GM10266 (cell line): ENCODE measurements at regions not wholly inside any gene's neighbourhood (a gene's known extent, or its start where the extent isn't known, plus 50 kb on each side); places are given as distances from the start of the nearest gene placed in this dataset.

Source experiments
- DNase-seq: peaks from one replicate; pipeline ENCODE4 v3.0.0; 2012; ENCODE audit errors: extremely low spot score
- TF ChIP-seq, protein P1 (sequence below): IDR thresholded peaks from 2 replicates; pipeline ENCODE4 v1.5.1; 2012; ENCODE audit warnings: mild to moderate bottlenecking, low read depth; ENCODE audit not compliant: control insufficient read depth, insufficient read depth; ENCODE audit errors: missing control alignments

GRCh38 chr6:21500314-21501020 is 93.1 kb upstream of the SOX4 start:
- DNase-seq = no peak

DNA sequence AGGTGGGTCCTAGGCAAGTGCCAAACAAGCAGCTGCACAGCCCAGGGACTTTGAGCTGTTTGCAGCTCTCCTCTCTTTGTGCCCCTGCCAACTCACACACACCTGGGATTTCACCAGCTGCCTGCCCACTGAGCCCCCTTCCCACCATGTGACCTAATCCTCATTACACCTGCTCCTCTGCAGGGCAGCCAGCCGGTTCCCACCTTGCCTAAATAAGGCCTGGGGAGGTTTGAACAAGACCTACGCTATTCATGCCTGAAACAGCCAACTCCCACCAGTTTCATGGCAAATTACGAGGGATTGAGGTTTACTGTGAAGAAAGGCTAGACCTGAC is 92.6 kb upstream of the SOX4 start:
- TF ChIP-seq, protein P1, sequence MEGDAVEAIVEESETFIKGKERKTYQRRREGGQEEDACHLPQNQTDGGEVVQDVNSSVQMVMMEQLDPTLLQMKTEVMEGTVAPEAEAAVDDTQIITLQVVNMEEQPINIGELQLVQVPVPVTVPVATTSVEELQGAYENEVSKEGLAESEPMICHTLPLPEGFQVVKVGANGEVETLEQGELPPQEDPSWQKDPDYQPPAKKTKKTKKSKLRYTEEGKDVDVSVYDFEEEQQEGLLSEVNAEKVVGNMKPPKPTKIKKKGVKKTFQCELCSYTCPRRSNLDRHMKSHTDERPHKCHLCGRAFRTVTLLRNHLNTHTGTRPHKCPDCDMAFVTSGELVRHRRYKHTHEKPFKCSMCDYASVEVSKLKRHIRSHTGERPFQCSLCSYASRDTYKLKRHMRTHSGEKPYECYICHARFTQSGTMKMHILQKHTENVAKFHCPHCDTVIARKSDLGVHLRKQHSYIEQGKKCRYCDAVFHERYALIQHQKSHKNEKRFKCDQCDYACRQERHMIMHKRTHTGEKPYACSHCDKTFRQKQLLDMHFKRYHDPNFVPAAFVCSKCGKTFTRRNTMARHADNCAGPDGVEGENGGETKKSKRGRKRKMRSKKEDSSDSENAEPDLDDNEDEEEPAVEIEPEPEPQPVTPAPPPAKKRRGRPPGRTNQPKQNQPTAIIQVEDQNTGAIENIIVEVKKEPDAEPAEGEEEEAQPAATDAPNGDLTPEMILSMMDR = no peak
- DNase-seq = no peak

More at GRCh38 chr6:21500314-21501020, 93.1 kb upstream of the SOX4 start:
- TF ChIP-seq, protein P1 = no peak

GRCh38 chr6:21501815-21502214 is 91.7 kb upstream of the SOX4 start:
- TF ChIP-seq, protein P1 = no peak
- no peak for DNase-seq

DNA sequence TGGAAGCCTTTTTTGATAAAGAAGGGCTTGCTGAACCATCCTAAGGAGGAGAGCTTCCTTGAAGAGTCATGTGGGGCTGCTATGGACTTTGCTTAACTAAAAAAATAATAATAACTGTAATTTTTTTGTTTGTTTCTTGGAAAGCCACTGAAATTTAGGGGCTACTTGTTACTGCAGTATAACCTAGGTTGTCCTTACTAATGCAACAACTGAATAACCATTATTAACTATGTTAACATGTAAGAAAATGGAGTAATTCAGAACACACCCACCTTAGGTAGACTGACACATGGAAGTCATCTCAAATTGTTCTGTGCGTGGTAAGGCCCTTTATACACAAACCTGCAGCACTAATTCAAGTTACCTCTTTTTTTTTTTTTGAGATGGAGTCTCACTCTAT is 90.9 kb upstream of the SOX4 start:
- TF ChIP-seq, protein P1 = no peak
- DNase-seq = no peak

- no peak for DNase-seq
- TF ChIP-seq, protein P1 = no peak
These were observed 88.8 kb upstream of the SOX4 start for GRCh38 chr6:21504790-21505189.

GRCh38 chr6:21505574-21505990 is 88.0 kb upstream of the SOX4 start:
- TF ChIP-seq, protein P1 = no peak
- no peak for DNase-seq

DNA sequence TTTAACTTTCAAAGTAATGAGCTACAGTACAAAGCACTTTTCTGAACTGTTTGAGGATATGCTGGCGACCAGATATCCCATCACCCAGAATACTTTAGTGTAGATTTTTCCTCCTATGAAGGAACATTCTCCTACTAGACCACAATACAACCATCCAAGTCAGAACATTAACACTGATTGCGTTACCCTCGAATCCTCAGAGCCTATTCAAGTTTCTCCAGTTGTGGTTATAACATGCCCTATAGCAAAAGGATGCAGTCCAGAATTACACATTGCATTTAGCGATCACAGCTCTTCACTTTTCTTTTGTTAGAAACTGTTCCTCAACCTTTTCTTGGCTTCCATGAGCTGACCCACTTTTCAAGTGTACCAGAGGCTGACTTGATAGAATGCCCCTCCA is 87.4 kb upstream of the SOX4 start:
- no peak for DNase-seq
- TF ChIP-seq, protein P1 = no peak
